K562 (cell line): ENCODE measurements at regions not wholly inside any gene's neighbourhood (a gene's known extent, or its start where the extent isn't known, plus 50 kb on each side); places are given as distances from the start of the nearest gene placed in this dataset.

Source experiments
- ATAC-seq: fragments of 200-7000 bp; cut with Tn5 transposase; 3 replicates; pipeline ENCODE4 v1.9.1; 2020; ENCODE audit warnings: moderate library complexity
- BruUV-seq: library from RNA; stranded (reverse); fragments of 400-500 nt; replicated peaks from 2 replicates; lab custom pipeline; 2021; lab: Mats Ljungman, UMichigan
- CTCF ChIA-PET: fragments of 300-600 bp; formaldehyde crosslinking; extraction: SDS; loops from one replicate; lab custom pipeline; 2021; ENCODE audit warnings: low intra/inter-chr PET ratio; lab: Yijun Ruan, JAX
- POLR2A ChIA-PET: fragments of 300-600, 350-650 bp; sonication (Branson Sonifier 250); formaldehyde crosslinking; extraction: SDS; loops from one replicate; lab custom pipeline; 2021; ENCODE audit warnings: antibody characterized with exemption, inconsistent platforms; lab: Yijun Ruan, JAX
- DNase-seq, 4 experiments: peaks; one replicate each; pipeline versions ENCODE4 v3.0.0 to v3.0.0-alpha.2; 2011 to 2018; ENCODE audit warnings: low spot score in 3 of 4, mixed read lengths in 3 of 4; ENCODE audit errors: extremely low read depth in 1 of 4
- FAIRE-seq: peaks from 2 replicates; lab custom pipeline; 2011; peaks lifted over from hg19 to GRCh38; lab: Jason Lieb, UNC
- H2AFZ ChIP-seq: 2 replicates; pipeline ENCODE4 v1.6.0; 2011; ENCODE audit warnings: low read depth, low read length, control low read depth, inconsistent platforms
- H3K27ac ChIP-seq: fragments of 200-600 bp; 3 replicates; pipeline ENCODE4 v1.8.0; 2011; ENCODE audit warnings: low read depth, mild to moderate bottlenecking, control low read depth, inconsistent platforms, low read length, moderate library complexity, mixed read lengths; ENCODE audit errors: extremely low read depth
- H3K27me3 ChIP-seq, 2 experiments: fragments of 300-600 bp in 1 of 2; 2 replicates in 1 of 2; 3 replicates in 1 of 2; pipeline versions ENCODE4 v1.6.0 to v1.8.0; 2011; ENCODE audit warnings: inconsistent platforms in 2 of 2, low read length in 2 of 2, mild to moderate bottlenecking in 1 of 2, mixed read lengths in 1 of 2, moderate library complexity in 1 of 2; ENCODE audit not compliant: control insufficient read depth in 2 of 2, insufficient read depth in 2 of 2
- H3K36me3 ChIP-seq: fragments of 300-600 bp; 3 replicates; pipeline ENCODE4 v1.8.0; 2011; ENCODE audit warnings: mild to moderate bottlenecking, low read length, inconsistent platforms; ENCODE audit not compliant: control insufficient read depth, insufficient read depth
- H3K4me1 ChIP-seq, 2 experiments: fragments of 200-600 bp in 1 of 2; replicated peaks in 1 of 2; 2 replicates in 1 of 2; 3 replicates in 1 of 2; pipeline versions ENCODE4 v1.5.1 to v1.8.0; 2011; ENCODE audit warnings: inconsistent platforms in 2 of 2, low read length in 2 of 2, mild to moderate bottlenecking in 1 of 2, mixed read lengths in 1 of 2, moderate library complexity in 1 of 2; ENCODE audit not compliant: control insufficient read depth in 2 of 2, insufficient read depth in 2 of 2
- H3K4me2 ChIP-seq: 2 replicates; pipeline ENCODE4 v1.6.1; 2011; ENCODE audit warnings: low read length, control low read depth, inconsistent platforms, mixed read lengths; ENCODE audit not compliant: insufficient read depth
- H3K4me3 ChIP-seq: fragments of 200-600 bp; sonication (generic), shearing (Covaris generic); 2 replicates; pipeline ENCODE4 v1.5.1; 2016; ENCODE audit warnings: control low read depth, inconsistent platforms
- H3K79me2 ChIP-seq: fragments of 200-600 bp; 3 replicates; pipeline ENCODE4 v1.8.0; 2011; ENCODE audit warnings: low read length, inconsistent platforms; ENCODE audit not compliant: control insufficient read depth, insufficient read depth
- H3K9ac ChIP-seq, 2 experiments: 2 replicates each; pipeline versions ENCODE4 v1.6.0 to v1.6.1; 2011; ENCODE audit warnings: low read depth in 2 of 2, low read length in 2 of 2, control low read depth in 1 of 2, inconsistent platforms in 1 of 2, mild to moderate bottlenecking in 1 of 2, mixed read lengths in 1 of 2; ENCODE audit not compliant: insufficient read depth in 1 of 2
- H3K9me1 ChIP-seq: one replicate; pipeline ENCODE4 v1.6.0; 2011; ENCODE audit warnings: inconsistent platforms, mild to moderate bottlenecking, low read length, moderate library complexity; ENCODE audit not compliant: control insufficient read depth, insufficient read depth
- H3K9me3 ChIP-seq: replicated peaks from 2 replicates; pipeline ENCODE4 v1.5.1; 2011; ENCODE audit warnings: low read depth, low read length, inconsistent platforms; ENCODE audit not compliant: control insufficient read depth, insufficient read depth
- H4K20me1 ChIP-seq: replicated peaks from 2 replicates; pipeline ENCODE4 v1.6.1; 2011; ENCODE audit warnings: low read length, inconsistent platforms, mixed read lengths; ENCODE audit not compliant: control insufficient read depth, insufficient read depth
- ARHGAP35 ChIP-seq: fragments of 450-650 bp; IDR thresholded peaks from 2 replicates; pipeline ENCODE4 v1.6.1; 2018; ENCODE audit not compliant: partially characterized antibody
- EHMT2 ChIP-seq: fragments of 450-650 bp; IDR thresholded peaks from 2 replicates; pipeline ENCODE4 v1.6.1; 2018; ENCODE audit warnings: antibody characterized with exemption
- ILK ChIP-seq: fragments of 450-650 bp; IDR thresholded peaks from 2 replicates; pipeline ENCODE4 v1.6.1; 2016; ENCODE audit warnings: missing genetic modification characterization, low read depth, mild to moderate bottlenecking, missing compliant biosample characterization, moderate library complexity, borderline replicate concordance
- TAF1 ChIP-seq: IDR thresholded peaks from 2 replicates; pipeline ENCODE4 v1.6.1; 2011; ENCODE audit warnings: mild to moderate bottlenecking, low read length, moderate library complexity; ENCODE audit not compliant: insufficient read depth, control insufficient read depth, severe bottlenecking; ENCODE audit errors: extremely low read depth
- THAP7 ChIP-seq: fragments of 250-450 bp; sonication (Bioruptor Pico); IDR thresholded peaks from 2 replicates; pipeline ENCODE4 v1.5.0; 2021
- ZNF311 ChIP-seq: fragments of 250-450 bp; sonication (Bioruptor Pico); IDR thresholded peaks from 2 replicates; pipeline ENCODE4 v1.4.0; 2020; ENCODE audit warnings: mild to moderate bottlenecking, moderate library complexity
- ZNF561 ChIP-seq: fragments of 450-650 bp; formaldehyde crosslinking; conservative IDR thresholded peaks from 2 replicates; pipeline ENCODE4 v1.4.0; 2020; ENCODE audit warnings: mild to moderate bottlenecking, moderate library complexity
- WGBS: fragments of 100-300 bp; shearing (Covaris generic); methylation state at CpG from one replicate; pipeline ENCODE4 v1.1.6; 2016; ENCODE audit warnings: low coverage, mixed read lengths; ENCODE audit not compliant: insufficient coverage; ENCODE audit errors: missing lambda C conversion rate; 5-methylcytosine and 5-hydroxymethylcytosine counted together
- in situ Hi-C: fragments of 300-500 bp; cut with MboI; formaldehyde crosslinking; loops from 4 replicates; pipeline ENCODE4 v1.15.0; 2018; ENCODE audit warnings: inconsistent platforms, mixed read lengths
- intact Hi-C: fragments of 100-400 bp; cut with micrococcal nuclease; formaldehyde crosslinking; loops from 2 replicates; pipeline ENCODE4 v1.14.2; 2022
- TF ChIP-seq, protein P1 (sequence below), 2 experiments: IDR thresholded peaks in 1 of 2; conservative IDR thresholded peaks in 1 of 2; 2 replicates each; pipeline ENCODE4 v1.6.1; 2016; ENCODE audit warnings: low read depth in 2 of 2, mild to moderate bottlenecking in 1 of 2, missing compliant biosample characterization in 1 of 2, missing genetic modification characterization in 1 of 2, moderate library complexity in 1 of 2
- TF ChIP-seq, protein P2 (sequence below): sonication (generic); formaldehyde crosslinking; IDR thresholded peaks from 2 replicates; pipeline ENCODE4 v1.8.0; 2022; ENCODE audit warnings: missing genetic modification reagents, mild to moderate bottlenecking, moderate library complexity, borderline replicate concordance

- TF ChIP-seq ARHGAP35: no peak
- TF ChIP-seq, all 486 proteins: peak for 0
- H3K4me1 ChIP-seq: no peaks in the 10 kb centered on the region
- H3K4me2 ChIP-seq: no peak overlapping the region
- ATAC-seq (no peak), FAIRE-seq (no peak), DNase-seq (no peak)
- intact Hi-C loops: loop anchor here (2.0 to 10.0 kb wide), 2 partner anchors 807 to 937 kb away; no protein-coding TSS in a partner anchor
- no peak overlapping the region for H3K4me3 ChIP-seq
- POLR2A ChIA-PET: no interaction called here
- H3K79me2 ChIP-seq: no peaks in the 10 kb centered on the region
- H2AFZ ChIP-seq: no peak overlapping the region
- no peaks in the 10 kb centered on the region for H3K9me3 ChIP-seq
- no peak overlapping the region for H3K9ac ChIP-seq
- H3K27me3 ChIP-seq: no peaks in the 10 kb centered on the region
- CTCF ChIA-PET: no interaction called here
- no peaks in the 10 kb centered on the region for H4K20me1 ChIP-seq
- no peaks in the 10 kb centered on the region for H3K9me1 ChIP-seq
- WGBS: 22% methylated on average over 3 of the region's 3 CpGs
- in situ Hi-C loops: loop anchor here (10.0 to 25.0 kb wide), 2 partner anchors 477 to 689 kb away; no protein-coding TSS in a partner anchor
- BruUV-seq: no TSS peak
- no peak overlapping the region for H3K27ac ChIP-seq
- H3K36me3 ChIP-seq: no peaks in the 10 kb centered on the region
Measured at GRCh38 chr5:164501344-164501743, 995.9 kb downstream of the MAT2B start.

DNA sequence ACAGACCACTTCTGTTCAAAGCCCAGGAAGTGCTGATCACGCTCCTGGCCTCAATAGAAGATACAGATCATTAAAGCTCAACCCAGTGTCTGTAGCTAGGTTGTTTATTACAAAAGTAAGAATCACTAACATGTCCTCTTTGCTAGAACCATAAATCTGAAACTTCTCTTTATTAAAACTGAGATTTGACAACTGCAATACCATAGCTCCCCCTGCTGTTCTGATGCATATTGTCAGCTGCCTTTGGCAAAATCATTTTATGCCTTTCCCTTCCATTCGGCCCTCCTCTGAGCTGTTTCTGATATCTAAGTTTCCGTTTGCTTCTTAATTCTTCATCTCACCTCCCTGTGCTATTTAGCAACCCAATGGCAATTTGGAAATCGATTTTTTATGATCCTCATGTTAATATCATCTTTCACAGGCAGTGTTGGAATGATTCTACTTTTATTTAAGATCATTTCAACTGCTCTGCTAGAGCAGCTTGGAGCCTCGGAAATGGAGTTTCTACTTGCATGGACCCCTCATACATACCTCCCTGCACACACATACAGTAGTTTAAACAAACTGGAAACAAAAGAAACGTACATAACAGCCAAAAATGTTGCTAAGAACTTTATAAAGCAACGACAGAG is 998.8 kb downstream of the MAT2B start:
- H3K27me3 ChIP-seq: no peaks in the 10 kb centered on the region
- no peak overlapping the region for H3K9ac ChIP-seq
- H2AFZ ChIP-seq: no peak overlapping the region
- intact Hi-C loops: loop anchor here (1.0 to 10.0 kb wide), 4 partner anchors 29 to 809 kb away; no protein-coding TSS in a partner anchor
- ChIA-PET POLR2A (interaction anchor here (0.6 kb wide), 1 partner anchor 310 kb away, joined by 3 read pairs; no protein-coding TSS in a partner anchor), CTCF (interaction anchor here (0.6 to 1.7 kb wide), 5 partner anchors 456 to 941 kb away, joined by 3 to 11 read pairs (median 4); no protein-coding TSS in a partner anchor)
- H3K36me3 ChIP-seq: no peaks in the 10 kb centered on the region
- no peaks in the 10 kb centered on the region for H4K20me1 ChIP-seq
- in situ Hi-C loops: loop anchor here (10.0 to 25.0 kb wide), 2 partner anchors 479 to 692 kb away; no protein-coding TSS in a partner anchor
- WGBS: 3% methylated on average over 7 of the region's 7 CpGs
- H3K9me3 ChIP-seq: no peaks in the 10 kb centered on the region
- no peak overlapping the region for H3K4me2 ChIP-seq
- H3K9me1 ChIP-seq: no peaks in the 10 kb centered on the region
- BruUV-seq: no TSS peak
- peak; percentile 15 to 67 (median 26) for DNase-seq
- ATAC-seq: peak; percentile 78
- no peaks in the 10 kb centered on the region for H3K79me2 ChIP-seq
- no peak overlapping the region for H3K4me3 ChIP-seq
- peak; percentile 92 for FAIRE-seq
- H3K4me1 ChIP-seq: no peaks in the 10 kb centered on the region
- no peak overlapping the region for H3K27ac ChIP-seq
- no peak for TF ChIP-seq ZNF561 (CRISPR knock-in tag)
- no peak for TF ChIP-seq EHMT2
- no peak for TF ChIP-seq TAF1
- TF ChIP-seq, protein P1, sequence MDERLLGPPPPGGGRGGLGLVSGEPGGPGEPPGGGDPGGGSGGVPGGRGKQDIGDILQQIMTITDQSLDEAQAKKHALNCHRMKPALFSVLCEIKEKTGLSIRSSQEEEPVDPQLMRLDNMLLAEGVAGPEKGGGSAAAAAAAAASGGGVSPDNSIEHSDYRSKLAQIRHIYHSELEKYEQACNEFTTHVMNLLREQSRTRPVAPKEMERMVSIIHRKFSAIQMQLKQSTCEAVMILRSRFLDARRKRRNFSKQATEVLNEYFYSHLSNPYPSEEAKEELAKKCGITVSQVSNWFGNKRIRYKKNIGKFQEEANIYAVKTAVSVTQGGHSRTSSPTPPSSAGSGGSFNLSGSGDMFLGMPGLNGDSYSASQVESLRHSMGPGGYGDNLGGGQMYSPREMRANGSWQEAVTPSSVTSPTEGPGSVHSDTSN (CRISPR knock-in tag; IDR thresholded peaks at IDR 0.05; ENCODE audit: low read depth): no peak
- TF ChIP-seq, protein P1 (tag; conservative IDR thresholded peaks at IDR 0.05; ENCODE audit: low read depth): peak; percentile 86
- TF ChIP-seq, protein P2, sequence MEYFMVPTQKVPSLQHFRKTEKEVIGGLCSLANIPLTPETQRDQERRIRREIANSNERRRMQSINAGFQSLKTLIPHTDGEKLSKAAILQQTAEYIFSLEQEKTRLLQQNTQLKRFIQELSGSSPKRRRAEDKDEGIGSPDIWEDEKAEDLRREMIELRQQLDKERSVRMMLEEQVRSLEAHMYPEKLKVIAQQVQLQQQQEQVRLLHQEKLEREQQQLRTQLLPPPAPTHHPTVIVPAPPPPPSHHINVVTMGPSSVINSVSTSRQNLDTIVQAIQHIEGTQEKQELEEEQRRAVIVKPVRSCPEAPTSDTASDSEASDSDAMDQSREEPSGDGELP (CRISPR knock-in tag): no peak
- TF ChIP-seq THAP7 (CRISPR knock-in tag): no peak
- no peak for TF ChIP-seq ZNF311
- no peak for TF ChIP-seq ILK (tag)
